Fibroblast of skin of left biceps (primary cell): ENCODE measurements at regions not wholly inside any gene's neighbourhood (a gene's known extent, or its start where the extent isn't known, plus 50 kb on each side); places are given as distances from the start of the nearest gene placed in this dataset.
"Not testable (repeated sequence)": the region's sequence is repeated elsewhere in the genome, so short reads cannot be mapped to it uniquely, and the experiment has no call there.

Source experiments
- DNase-seq, 2 experiments: peaks; one replicate each; pipeline ENCODE4 v3.0.0-alpha.2; 2013; ENCODE audit warnings: low read depth in 2 of 2

DNA sequence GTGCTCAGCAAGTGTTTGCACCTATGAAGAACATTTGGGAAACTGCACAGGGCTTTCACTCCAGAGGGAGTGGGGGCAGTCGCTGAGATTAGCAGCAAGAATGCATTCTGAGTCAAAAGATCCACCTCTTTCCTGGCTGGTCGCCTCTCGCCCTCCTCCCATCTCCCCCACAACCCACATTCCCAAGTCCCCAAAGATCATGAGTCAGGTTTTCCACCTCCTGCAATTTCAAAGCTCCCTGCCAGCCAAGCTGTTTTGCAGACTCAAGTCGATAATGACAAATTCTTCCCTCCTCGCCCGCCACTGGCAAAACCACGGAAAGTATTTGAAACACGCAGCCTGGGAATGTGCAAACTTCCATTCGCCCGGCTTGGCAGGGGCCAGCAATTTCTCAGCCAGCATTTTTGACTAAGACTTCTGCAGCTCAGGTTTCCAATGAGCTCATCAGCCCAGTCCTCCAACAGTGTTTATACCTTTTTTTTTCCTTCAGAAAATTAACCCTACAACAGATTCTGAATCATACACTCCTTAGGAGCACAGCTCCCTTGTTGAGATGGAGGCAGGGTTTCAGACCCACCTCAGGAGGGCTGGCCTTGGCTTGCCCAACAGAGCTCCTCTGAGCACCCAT, 181.4 kb downstream of the SMAD6 start:
- peak; percentile 100 for DNase-seq

DNA sequence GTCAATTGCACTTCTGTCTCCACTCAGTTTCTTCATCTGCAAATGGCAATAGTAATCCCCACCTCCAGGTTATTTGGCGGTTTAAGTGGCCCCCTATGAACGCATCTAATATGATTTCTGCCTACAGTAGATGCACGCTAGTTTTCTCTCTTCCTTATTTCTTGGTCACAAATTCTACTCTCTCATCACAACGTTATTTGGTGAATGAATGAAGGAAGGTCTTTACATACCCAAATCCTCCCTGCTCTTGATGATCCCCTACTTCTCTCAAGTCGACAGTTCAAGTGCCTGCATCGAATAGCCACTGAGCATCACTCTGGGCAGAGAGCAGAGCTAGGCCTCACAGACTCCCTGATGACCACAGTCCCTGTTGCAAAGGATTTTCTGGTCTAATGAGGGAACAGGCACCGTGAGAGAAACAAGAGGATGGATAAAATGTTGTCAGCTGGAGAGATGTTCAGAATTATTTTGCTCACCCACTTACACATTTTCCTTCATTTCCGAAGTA, 181.2 kb upstream of the SMAD3 start:
- DNase-seq: no peak

DNA sequence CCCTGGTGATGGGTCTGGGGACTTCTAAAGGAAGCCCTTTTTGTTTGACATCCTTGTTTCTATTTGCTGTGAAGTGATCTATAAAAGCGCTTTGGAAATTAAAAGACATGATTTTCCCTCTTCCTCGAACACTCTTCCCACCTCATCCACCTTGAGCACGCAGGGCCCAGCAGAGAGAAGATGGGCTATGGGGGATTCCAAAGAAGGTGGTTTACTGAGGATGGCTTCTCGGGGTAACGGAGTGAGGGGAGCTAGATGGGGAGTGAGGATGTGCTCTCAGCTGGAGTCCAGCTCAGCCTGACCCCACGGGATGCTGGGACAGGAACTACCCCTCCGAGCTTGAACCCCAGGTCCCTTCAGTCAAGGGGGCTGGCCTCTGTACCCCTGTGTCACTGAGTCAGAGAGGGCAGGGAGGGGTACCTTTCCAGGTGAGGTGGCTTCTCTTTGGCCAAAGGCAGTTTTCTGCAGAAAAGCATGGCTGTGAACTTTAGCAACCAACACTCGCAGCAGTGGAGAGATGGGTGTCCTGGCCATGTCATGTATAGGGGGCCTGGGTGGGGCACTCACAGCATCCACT, 180.7 kb upstream of the SMAD3 start:
- DNase-seq: no peak

DNA sequence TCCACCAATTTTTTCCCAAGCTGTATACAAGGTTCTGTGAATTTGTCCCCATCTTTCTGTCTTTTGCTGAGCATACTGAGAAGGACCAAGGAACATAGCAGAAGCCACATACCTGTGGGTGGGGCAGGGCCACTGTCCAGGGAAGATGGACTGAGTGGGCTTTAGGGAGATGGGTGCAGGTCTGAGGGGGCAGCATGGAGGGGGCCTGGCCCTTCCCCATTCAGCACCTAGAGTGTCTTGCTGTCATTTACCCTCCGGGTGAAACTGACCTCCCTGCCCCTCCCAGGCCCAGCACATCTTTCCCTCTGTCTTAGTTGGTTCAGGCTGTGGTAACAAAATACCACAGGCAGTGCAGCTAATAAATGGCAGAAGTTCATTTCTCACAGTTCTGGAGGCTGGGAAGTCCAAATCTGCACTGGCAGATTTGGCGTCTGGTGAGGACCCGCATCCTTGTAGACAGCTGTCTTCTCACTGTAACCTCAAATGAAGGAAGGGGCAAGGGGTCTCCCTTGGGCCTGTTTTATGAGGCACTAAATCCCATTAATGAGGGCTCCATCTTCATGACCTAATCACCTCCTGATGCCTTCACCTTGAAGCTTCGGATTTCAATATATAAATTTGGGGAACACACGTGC, 180.0 kb upstream of the SMAD3 start:
- no peak for DNase-seq

DNA sequence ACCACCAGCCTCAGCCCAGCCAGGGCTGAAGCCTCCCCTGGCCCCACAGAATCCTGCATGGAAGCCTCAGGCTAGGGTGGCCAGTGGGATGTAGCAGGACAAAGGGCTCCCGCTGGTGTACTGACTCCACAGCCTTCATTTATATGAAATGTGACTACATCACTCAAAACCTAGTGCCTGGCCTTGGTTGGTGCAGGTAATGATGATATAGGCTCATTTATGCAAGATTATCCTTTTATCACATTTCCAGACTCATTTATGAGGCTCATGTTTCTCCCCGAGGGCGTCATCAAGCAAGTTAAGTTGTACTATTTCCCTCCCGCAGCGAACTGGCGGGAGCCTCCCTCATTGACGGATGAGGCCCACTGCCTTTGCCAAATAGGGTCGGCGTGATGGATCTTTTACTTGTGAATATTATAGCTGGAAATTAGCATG, 179.1 kb upstream of the SMAD3 start:
- no peak for DNase-seq

DNA sequence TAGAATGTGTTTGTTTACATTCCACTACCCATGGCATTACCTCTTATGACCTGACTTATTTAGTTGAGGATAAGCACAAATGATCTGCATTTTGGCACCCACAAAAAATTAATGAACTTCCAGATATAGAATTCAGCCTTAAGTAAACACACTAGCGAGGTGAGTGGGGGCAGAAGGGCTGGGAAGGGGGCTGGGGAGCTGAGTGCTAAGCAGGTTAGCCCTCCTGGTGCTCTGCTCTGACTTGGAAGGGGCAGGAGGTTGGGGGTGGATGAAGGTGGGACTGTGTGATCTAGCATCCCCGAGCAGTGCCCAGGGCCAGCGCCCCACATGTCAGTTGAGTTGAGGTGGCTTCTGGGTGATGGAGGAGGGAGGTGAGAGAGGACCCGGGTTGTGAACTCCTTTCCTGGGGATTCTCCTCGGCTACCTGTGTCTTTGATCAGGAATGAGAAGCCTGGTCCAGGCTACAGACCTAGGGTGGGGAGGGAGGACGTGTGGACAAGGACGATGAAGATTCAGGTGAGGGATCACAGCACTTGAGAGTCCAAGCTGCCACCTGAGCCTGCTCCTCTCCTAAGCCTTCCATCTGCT, 178.6 kb upstream of the SMAD3 start:
- no peak for DNase-seq

DNA sequence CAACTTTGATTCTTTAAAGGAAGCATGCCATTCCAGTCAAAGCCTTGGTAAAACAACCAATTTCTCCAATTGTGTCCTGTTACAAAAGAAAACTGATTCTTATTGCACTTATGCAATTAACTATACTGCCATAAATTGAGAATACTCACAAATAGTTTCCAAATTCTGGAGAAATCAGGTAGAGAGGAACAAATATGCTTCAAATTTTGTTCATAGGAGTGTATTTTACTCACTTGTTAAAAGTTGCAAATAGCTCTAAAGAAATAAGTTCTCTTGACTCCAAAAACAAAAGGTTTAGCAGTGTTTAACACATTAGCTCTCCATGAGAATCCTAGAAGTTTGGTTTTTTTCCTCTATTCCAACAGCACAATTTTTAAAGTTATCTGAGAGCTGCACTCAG, 176.1 kb upstream of the SMAD3 start:
- DNase-seq: not testable (repeated sequence)

DNA sequence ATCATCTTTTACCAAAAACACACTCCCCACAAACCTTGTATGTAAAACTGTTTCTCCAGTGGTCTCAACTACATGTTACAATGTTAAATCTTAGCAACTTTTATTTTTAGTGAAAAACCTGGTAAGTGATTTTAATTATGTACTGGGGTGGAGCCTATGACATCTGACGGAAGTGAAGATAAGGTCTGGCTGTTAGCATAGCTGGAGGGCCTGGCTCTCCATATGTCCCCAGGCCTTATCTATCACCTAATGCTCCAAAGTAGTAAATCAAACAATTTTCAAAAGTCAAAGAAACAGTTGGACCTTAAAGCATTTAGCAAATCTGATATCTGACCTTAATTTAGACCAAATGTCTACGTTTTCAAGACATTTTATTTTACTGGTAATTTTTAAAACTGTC, 173.6 kb upstream of the SMAD3 start:
- no peak for DNase-seq

DNA sequence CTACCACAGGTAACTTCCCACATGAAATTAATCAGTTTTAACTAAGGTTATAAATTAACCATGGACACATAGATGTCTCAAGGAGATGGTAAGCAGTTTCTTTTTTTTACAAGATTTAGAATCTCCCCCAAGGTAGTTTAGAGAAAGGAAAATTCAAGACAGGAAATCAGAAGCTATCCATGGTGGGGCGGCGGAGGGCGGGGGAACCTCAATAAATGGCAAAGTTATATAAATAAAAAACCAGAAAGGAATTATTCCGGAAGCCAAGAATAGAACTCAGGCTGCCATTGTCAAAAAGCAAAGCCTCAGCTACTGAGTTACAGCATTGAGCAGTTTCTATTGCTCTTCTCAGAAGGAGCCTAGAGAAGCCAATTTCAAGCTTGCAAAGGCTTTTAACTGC, 172.1 kb upstream of the SMAD3 start:
- DNase-seq: no peak

DNA sequence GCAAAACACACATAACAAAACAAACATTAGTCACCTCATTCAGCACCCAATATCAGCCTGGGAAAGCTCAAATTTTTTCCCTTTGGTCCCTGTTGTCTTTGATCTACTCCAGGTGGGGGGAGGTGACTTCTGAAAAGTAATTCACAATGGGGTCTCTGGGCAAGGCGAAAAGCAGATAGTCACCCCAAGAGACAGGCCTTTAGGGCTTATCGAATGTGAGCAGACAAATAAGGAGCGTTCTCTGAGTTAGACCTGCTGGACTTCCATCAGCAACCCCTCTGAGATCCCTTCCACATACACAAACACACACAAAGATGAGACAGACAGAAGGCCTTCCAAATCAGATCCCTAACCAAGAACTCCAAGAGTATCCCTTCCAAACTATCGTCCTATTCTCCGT, 171.0 kb upstream of the SMAD3 start:
- no peak for DNase-seq

DNA sequence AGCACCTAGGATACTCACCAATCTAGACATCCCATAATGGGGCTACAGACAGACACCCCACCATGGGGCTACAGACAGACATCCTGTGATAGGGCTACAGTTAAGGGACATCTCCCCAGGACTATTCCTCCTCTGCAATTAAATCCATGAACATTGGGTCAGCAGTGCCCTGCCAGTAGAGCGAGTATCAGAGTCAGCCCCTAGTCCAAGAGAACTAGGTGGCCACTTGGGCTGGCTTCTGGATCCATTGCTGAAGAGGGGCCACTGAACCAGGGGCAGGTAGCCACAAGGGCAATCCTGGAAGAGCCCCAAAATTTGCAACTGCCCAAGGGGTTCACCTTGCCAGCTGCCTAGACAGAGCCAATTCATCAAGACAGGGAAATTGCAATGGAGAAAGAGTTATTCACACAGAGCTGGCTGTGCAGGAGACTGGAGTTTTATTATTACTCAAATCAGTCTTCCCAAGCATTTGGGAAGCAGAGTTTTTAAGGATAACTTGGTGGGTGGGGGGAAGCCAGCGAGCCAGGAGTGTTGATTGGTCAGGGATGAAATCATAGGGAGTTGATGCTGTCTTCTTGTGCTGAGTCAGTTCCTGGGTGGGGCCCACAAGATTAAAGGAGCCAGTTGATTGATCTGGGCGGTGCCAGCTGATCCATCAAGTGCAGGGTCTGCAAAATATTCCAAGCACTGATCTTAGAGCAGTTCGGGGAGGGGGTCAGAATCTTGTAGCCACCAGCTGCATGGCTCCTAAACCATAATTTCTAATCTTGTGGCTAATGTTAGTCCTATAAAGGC, 170.2 kb upstream of the SMAD3 start:
- no peak for DNase-seq

DNA sequence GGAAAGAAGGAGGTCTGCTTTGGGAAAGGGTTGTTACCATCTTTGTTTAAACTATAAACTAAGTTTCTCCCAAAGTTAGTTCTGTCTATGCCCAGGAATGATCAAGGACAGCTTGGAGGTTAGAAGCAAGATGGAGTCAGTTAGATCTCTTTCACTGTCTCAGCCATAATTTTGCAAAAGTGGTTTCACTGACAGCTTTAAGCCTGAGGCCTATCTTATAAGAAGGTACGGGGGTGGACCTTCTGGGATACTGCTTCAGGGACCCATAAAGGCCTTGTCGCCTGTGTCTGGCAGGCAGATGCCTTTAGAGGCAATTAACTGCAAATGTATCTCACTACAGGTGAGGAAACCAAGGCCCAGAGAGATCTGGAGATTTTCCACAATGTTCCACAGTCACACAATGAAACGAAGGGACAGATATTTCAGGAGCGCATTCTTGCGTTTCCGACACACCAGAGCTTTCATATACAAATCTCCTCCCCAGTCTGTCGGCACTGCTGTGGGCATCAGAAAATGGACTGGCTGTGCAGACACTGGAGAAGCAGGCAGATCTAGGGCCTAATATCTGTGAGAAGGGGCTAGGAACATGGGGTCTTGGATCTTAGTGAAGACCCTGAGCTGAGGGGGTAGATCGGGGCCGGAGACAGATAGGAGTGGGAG, 169.5 kb upstream of the SMAD3 start:
- DNase-seq: no peak

DNA sequence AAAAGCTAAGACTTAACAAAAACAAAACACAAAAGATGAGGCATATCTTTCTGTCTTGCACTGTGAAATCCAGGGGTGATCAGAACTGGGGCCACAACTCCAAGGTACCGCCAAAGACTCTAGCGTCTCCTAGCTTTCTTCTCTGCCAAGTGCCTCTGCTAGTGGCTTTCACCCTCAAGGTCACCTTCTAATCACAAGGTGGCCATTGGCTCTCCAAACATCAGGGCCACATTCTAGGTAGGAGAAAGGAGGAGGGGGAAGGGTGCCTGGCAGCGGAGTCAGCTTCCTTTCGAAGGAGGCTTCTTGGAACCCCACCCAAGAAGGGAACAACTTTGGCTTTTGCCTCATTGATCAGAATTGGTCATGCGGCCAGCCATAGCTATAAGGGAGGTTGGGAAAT, 168.8 kb upstream of the SMAD3 start:
- DNase-seq: no peak

DNA sequence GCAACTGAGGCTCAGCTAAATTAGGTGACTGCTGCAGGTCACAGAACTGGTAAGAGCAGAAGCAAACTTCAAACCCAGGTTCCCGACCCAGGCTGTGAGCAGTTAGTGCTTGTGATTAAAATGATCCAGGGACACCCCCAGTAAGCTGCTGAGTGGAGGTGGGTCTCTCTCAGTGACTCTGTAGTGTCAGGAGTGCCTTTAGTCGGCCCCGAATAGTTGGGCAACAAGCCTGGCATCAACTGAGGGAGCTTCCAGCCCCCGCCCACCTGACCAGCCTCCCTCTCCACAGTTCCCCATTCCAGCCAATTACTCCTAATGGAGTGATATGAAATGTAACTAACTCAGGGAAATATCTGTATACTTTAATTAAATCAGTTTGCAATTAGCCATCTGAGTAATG, 168.0 kb upstream of the SMAD3 start:
- no peak for DNase-seq

DNA sequence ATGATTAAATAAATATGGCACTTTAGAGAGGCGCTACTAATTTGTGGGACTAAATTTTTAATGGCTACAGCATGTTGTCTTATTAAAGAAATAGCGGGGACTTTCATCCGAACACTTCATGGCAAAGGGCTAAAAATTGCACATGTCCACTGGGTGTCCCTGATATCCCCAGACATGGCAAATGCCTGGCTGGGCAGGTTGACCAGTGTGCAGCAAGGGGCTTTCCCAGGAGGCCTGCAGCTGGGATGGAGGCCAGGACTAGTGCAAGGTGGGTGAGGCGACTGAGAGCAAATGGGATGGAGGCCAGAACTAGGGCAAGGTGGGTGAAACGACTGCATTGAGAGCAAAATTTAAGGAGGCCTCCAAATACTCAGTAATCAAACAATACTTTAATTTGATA, 167.4 kb upstream of the SMAD3 start:
- no peak for DNase-seq

DNA sequence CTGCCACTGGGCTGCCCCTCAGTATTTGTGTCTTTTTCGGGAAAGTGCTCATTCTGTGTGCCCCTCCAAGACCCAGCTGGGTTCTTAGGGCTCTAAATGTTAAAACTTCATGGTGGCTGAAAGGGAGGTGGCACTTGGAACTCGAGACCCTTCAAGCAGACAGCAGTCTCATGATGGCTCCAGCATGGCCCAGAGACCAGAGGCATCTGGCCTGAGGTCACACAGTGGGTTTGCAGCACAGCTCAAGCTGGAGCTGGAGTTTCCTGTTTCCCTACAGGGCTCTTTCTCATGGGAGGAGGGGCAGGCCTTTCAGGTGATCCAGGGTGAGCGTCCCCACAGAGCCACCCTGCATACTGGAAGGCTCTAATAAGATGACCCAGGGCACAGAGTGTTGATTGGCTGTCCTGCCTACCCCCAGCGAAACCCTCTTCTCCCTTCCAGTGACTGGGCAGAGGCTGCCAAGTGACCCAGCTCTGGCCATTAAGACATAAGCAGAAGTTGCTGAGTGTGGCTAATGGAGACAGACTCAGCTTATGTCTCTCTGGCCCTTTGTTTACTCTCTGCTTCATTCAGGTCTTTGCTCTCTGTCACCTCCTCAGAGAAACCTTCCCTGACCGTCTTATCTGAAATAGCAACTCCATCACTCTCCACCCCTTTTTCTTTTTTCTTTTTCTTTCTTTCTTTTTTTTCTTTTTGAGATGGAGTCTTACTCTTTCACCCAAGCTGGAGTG, 166.6 kb upstream of the SMAD3 start:
- no peak for DNase-seq

DNA sequence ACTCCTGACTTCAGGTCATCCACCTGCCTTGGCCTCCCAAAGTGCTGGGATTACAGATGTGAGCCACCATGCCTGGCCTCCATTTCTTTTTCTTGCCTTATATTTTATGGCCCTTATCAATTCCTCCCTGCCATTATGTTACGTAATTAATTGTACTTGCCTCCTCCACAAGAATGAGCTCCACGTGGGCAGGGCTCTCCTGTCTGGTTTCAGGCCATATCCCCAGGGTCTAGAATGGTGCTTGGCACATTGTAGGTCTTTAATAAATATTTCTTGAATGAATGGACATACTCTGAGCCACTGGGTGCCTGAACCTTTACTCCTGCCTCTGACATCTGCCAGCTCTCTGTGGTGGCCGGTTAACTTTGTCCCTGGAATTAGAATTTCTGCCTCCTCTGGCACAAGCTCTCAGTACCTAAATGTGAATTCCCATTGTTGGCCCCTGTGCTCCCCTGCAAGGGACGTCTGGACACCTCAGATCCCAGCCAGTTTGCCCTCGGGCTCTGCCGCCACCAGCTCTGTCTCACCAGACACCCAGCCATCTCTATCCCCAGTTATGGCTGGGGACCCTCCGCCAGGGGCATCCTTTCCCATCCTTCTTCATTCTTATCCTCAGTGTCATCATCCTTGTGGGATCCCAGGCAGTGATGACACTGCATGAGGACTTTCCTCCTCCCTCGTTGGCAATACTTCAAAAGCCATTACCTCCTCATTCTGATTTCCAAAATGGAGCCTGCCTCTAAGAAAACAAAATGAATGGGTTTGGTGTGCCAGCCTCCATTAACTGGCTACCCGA, 165.6 kb upstream of the SMAD3 start:
- DNase-seq: peak; percentile 24 to 28

DNA sequence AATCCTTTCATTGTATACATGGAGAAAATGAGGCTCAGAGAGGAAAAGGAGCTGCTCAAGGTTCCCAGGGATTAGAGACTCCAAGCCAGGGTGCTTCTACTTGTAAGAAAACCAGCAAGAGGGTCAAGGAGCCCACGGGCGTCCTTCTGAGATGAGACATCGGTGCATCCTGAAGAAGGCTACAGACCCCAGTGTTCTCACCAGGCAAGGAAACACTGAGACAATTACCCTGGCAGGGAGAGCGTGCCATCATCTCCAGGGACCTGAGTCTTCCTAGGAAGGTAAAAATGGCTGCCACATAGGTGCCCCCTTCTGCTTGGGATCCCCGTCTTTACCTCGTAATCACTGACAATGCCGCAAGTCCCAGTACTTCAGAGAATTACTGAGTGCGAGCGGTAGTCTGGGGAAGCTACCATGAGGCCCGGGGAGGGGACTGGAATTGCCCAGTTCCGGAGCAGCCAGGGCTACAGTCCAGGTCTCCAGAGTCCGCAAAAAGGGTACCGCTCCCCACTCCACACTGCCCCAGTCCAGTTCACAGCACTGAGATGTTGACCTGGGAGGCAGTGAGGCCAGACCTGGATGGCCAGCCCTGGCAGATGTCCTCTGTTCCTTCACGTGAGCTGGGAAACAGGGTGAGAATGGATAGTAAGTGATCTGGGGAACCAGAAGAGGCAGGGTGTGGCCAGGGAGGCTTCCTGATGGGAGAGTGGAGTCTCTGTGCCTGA, 164.7 kb upstream of the SMAD3 start:
- DNase-seq: no peak

DNA sequence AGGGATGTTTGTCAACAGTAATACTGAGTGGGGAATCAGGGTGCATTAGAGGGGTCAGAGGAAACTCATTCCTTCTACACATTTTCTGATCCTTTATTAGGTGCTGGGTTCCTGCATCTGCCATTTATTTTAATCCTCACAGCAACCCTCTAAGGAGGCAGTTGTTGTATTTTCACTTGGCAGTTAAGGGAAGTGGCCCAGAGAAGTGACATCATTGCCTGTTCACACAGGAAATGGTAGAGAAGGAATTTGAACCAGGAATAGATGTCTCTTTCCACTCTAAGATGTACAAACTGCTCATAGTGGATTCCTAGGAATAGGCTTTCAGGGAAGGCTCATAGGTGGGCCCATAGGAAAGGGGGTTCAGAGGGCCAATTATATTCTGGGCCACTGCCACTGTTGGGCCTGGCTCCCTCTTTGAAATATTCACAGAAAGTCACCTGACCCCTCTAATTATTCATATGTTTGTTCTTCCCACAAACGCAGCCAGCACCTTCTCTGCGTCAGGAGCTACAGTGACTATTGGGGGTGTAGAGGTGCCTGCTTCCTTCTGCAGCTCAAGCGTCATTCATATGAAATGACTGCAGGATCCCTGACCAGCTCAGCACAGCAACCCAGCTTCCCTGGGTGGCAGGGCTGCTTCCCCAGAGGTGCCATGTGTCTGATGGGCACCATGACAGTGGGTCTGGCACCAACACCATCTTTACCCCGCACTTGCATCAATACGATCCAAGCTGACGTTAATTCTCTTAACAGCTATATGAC, 163.9 kb upstream of the SMAD3 start:
- no peak for DNase-seq
